Choroid plexus epithelial cell (primary cell): ENCODE measurements at regions not wholly inside any gene's neighbourhood (a gene's known extent, or its start where the extent isn't known, plus 50 kb on each side); places are given as distances from the start of the nearest gene placed in this dataset.
A peak's percentile ranks its signal among the peaks of the same experiment; 100 is the strongest.

Source experiments
- DNase-seq: peaks from one replicate; pipeline ENCODE4 v3.0.0-alpha.2; 2010; ENCODE audit warnings: low read depth
- H3K4me3 ChIP-seq: 2 replicates; pipeline ENCODE4 v1.5.1; 2011; ENCODE audit warnings: low read depth, mild to moderate bottlenecking, control low read depth, low read length, moderate library complexity
- TF ChIP-seq, protein P1 (sequence below): conservative IDR thresholded peaks from 2 replicates; pipeline ENCODE4 v1.5.1; 2011; ENCODE audit warnings: low read depth, mild to moderate bottlenecking, control low read depth, inconsistent platforms, low read length, moderate library complexity

DNA sequence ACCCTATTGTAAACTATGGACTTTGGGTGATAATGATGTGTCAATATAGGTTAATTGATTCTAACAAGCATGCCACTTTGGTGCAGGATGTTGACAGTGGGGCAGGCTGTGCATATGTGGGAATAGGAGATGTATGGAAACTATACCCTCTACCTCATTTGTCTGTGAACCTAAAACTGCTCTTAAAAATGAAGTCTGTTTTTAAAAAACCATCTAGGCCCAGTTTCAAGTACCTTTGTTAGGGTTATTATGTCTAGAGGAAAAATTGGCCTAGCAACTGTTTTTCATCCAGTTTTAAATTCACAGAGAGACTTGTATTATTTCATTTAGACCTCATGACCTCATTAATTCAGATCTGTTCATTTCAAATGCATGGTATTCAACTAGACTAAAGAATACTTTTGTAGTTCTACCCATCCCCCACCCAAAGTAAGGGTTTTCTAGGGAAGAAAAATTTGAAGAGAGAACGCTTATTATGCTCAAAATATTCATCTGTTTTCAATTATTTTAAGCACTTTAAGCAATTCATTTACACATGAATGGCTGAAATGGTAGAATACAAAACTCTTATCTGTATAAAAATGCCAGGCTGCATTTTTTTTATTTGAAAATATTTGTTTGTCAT lies 1781.9 kb upstream of the MIR17HG start:
- TF ChIP-seq, protein P1, sequence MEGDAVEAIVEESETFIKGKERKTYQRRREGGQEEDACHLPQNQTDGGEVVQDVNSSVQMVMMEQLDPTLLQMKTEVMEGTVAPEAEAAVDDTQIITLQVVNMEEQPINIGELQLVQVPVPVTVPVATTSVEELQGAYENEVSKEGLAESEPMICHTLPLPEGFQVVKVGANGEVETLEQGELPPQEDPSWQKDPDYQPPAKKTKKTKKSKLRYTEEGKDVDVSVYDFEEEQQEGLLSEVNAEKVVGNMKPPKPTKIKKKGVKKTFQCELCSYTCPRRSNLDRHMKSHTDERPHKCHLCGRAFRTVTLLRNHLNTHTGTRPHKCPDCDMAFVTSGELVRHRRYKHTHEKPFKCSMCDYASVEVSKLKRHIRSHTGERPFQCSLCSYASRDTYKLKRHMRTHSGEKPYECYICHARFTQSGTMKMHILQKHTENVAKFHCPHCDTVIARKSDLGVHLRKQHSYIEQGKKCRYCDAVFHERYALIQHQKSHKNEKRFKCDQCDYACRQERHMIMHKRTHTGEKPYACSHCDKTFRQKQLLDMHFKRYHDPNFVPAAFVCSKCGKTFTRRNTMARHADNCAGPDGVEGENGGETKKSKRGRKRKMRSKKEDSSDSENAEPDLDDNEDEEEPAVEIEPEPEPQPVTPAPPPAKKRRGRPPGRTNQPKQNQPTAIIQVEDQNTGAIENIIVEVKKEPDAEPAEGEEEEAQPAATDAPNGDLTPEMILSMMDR: no peak
- DNase-seq: no peak
- no peak overlapping the region for H3K4me3 ChIP-seq

DNA sequence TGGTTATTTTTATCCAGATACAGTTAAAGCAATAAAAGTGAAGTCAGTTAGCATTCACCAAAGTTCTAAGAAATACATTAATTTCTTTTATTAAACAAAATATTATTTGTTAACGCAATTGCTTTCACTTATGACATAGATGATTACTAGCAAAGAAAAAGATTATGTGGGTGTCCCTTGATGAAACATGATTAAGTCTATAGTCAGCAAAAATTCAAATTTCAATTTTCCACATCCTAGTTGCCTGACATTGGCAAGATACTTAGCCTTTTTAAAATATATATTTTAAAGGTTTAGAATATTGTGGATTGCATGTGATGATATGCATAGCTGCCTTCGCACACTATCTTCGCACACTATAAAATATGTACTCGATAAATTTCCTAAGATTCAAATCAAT lies 1780.5 kb upstream of the MIR17HG start:
- no peak overlapping the region for H3K4me3 ChIP-seq
- no peak for DNase-seq
- TF ChIP-seq, protein P1: no peak

DNA sequence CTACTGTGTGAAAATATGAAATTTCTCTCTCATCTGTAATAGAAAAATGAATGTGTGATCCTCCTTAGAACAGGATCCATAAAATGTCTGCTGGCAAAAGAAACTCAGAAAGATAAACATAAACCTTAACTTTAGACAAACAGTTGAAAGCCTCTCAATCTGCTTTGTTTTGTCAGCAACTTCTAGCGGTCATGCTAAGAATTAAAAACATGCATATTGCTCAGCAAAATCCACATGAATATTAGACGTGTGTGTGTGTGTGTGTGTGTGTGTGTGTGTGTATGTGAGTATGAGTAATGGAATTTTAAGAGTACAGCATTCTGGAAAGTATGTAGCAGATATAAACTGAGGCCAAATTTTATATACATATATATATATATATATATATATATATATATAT lies 1779.2 kb upstream of the MIR17HG start:
- TF ChIP-seq, protein P1: no peak
- no peak overlapping the region for H3K4me3 ChIP-seq
- DNase-seq: peak; percentile 74

DNA sequence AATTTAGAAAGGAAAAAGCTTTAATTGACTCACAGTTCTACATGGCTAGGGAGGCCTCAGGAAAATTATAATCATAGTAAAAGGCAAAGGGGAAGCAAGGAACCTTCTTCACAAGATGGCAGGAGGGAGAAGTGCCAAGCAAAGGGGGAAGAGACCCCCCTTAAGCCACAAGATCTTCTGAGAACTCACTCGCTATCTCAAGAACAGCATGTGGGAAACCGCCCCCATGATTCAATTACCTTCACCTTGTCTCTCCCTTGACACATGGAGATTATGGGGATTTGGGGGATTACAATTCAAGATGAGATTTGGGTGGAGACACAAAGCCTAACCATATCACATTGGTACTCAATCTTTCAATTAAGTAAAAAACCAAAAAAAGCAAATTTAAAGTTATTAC lies 1778.7 kb upstream of the MIR17HG start:
- TF ChIP-seq, protein P1: no peak
- DNase-seq: no peak
- H3K4me3 ChIP-seq: no peak overlapping the region

DNA sequence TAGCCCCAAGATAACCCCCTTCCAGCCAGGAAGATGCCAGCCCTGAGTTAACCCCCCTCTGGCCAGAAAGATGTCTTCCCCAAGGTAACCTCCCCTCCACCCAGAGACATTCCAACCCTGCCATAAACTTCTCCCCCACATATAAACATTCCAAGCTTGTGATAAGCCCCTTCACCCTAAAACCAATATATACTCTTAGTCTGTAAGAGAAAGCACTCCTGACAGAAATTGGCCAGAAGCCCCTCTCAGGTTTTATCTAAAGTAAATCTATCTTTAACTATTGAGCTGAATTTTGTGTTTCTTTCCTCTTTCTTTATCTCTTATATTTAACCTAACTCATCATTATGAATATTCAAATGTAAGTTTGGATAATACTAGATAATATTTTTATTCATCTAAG lies 1775.8 kb upstream of the MIR17HG start:
- DNase-seq: no peak
- TF ChIP-seq, protein P1: no peak
- H3K4me3 ChIP-seq: no peak overlapping the region

DNA sequence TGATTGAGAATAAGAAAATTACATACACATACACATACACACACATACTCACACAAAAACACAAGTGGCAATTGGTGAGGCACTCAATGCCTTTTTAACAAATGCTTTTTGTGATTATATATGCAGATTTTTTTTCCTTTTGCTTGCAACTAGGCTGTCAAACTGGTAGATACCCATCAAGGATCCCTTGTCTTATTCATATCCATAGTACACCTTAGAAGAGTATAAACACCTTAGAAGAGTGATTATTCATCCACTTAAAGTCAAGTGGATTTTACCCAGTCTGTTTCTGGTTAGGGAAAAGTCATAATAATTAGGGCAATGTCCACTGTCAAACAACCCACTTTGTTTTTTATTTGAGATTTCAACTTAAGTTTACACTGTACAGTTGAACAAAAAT lies 1773.4 kb upstream of the MIR17HG start:
- TF ChIP-seq, protein P1: no peak
- no peak for DNase-seq
- no peak overlapping the region for H3K4me3 ChIP-seq

DNA sequence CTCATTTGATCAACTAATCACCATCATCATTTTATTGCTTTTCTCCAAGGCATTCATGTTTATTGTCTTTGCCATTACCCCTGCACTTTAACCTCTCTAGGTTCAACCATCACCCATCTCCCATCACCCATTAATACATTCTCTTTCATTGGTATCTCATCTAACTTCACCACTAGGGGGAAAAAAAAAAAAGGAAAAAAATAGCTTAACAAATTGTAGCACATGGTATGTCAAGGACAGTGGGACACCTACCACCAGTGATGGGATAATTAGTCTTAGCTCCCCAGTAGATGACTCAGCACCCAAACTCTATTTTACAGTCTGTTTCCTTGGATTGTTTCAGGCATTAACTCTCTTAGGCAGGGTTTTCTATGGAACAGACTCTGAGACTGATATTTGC lies 1770.2 kb upstream of the MIR17HG start:
- TF ChIP-seq, protein P1: no peak
- no peak overlapping the region for H3K4me3 ChIP-seq
- no peak for DNase-seq
